ENCODE measurements at regions not wholly inside any gene's neighbourhood (a gene's known extent, or its start where the extent isn't known, plus 50 kb on each side); places are given as distances from the start of the nearest gene placed in this dataset.
A peak's percentile ranks its signal among the peaks of the same experiment; 100 is the strongest.

- no peak for TF ChIP-seq CTCF (IDR thresholded peaks at IDR 0.05; ENCODE audit: borderline replicate concordance)
- Histone ChIP-seq H3K4me1 (peaks cover 12% of the 10 kb centered on the region), H3K27me3 (ENCODE audit: low read depth) (no peaks in the 10 kb centered on the region), H3K4me3 (no peak overlapping the region), H3K27ac (replicated peaks) (no peak overlapping the region), H3K36me3 (no peaks in the 10 kb centered on the region), H3K9me3 (replicated peaks) (peaks cover 22% of the 10 kb centered on the region)
- intact Hi-C loops (cut with micrococcal nuclease): no loop called here
- DNase-seq: no peak
Measured at GRCh38 chr6:113120224-113120581, 736.9 kb upstream of the MARCKS start.

GRCh38 chr6:113120582-113121285 is 736.4 kb upstream of the MARCKS start:
- no peak for TF ChIP-seq CTCF (IDR thresholded peaks at IDR 0.05; ENCODE audit: borderline replicate concordance)
- no peak overlapping the region for H3K27ac ChIP-seq (replicated peaks)
- H3K4me3 ChIP-seq: no peak overlapping the region
- peaks cover 22% of the 10 kb centered on the region for H3K9me3 ChIP-seq (replicated peaks)
- H3K36me3 ChIP-seq: no peaks in the 10 kb centered on the region
- intact Hi-C loops (cut with micrococcal nuclease): no loop called here
- peaks cover 12% of the 10 kb centered on the region for H3K4me1 ChIP-seq
- H3K27me3 ChIP-seq (ENCODE audit: low read depth): no peaks in the 10 kb centered on the region
- DNase-seq: no peak

DNA sequence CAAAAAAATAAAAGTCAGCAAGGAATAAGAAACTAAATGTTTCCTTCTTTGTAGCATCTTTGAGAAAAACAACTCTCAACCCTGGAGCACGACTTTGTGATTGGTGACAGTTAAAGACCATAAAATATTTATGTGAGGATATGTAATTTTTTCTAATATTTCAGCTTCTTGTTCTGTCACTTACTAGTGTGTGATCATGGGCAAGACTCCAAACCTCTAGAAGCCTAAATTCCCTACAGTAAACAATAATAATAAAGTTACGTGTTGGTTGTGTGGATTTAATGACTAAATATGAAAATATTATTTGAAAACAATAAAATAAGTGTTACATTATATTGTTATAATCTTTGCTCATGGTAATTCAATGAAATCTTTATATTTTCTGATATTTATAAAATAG is 735.6 kb upstream of the MARCKS start:
- H3K27ac ChIP-seq (replicated peaks): no peak overlapping the region
- H3K4me3 ChIP-seq: no peak overlapping the region
- no peaks in the 10 kb centered on the region for H3K27me3 ChIP-seq (ENCODE audit: low read depth)
- no peak for TF ChIP-seq CTCF (IDR thresholded peaks at IDR 0.05; ENCODE audit: borderline replicate concordance)
- H3K9me3 ChIP-seq (replicated peaks): peaks cover 20% of the 10 kb centered on the region
- no peaks in the 10 kb centered on the region for H3K36me3 ChIP-seq
- peaks cover 12% of the 10 kb centered on the region for H3K4me1 ChIP-seq
- intact Hi-C loops (cut with micrococcal nuclease): no loop called here
- DNase-seq: no peak

- H3K4me1 ChIP-seq: peaks cover 12% of the 10 kb centered on the region
- TF ChIP-seq CTCF (IDR thresholded peaks at IDR 0.05; ENCODE audit: borderline replicate concordance): peak; percentile 29
- no peaks in the 10 kb centered on the region for H3K27me3 ChIP-seq (ENCODE audit: low read depth)
- no peak overlapping the region for H3K4me3 ChIP-seq
- intact Hi-C loops (cut with micrococcal nuclease): no loop called here
- no peak for DNase-seq
- H3K9me3 ChIP-seq (replicated peaks): peaks cover 15% of the 10 kb centered on the region
- H3K36me3 ChIP-seq: no peaks in the 10 kb centered on the region
- no peak overlapping the region for H3K27ac ChIP-seq (replicated peaks)
Measured at GRCh38 chr6:113122060-113122459, 735.1 kb upstream of the MARCKS start.

- no peaks in the 10 kb centered on the region for H3K27me3 ChIP-seq (ENCODE audit: low read depth)
- intact Hi-C loops (cut with micrococcal nuclease): no loop called here
- H3K4me1 ChIP-seq: peaks cover 12% of the 10 kb centered on the region
- H3K9me3 ChIP-seq (replicated peaks): no peaks in the 10 kb centered on the region
- no peak for TF ChIP-seq CTCF (IDR thresholded peaks at IDR 0.05; ENCODE audit: borderline replicate concordance)
- DNase-seq: no peak
- no peak overlapping the region for H3K27ac ChIP-seq (replicated peaks)
- no peaks in the 10 kb centered on the region for H3K36me3 ChIP-seq
- H3K4me3 ChIP-seq: no peak overlapping the region
Measured at GRCh38 chr6:113125626-113126025, 731.5 kb upstream of the MARCKS start.

All from left ventricle myocardium inferior (tissue), 1 donor.